ENCODE measurements at regions not wholly inside any gene's neighbourhood (a gene's known extent, or its start where the extent isn't known, plus 50 kb on each side); places are given as distances from the start of the nearest gene placed in this dataset.

DNA sequence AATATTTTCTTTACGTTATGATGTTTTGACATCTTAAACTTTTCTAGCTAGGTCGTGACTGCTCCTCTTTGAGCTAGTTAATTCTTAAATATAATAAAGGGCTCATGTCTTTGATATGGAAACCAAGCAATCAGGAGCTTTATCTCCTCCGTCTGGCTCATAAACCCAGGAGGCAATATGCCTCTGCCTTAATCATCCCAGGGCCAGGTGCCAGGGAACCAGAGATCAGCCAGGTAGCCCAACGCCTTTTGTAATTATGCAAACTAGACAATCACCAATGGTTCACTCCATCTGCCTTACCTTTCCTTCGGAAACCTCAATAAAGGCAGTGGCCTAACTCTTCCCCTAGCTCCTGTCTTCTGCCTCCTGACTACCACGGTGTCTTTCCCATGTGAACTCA is 213.7 kb downstream of the KCNJ3 start:
- TF ChIP-seq, protein P1, sequence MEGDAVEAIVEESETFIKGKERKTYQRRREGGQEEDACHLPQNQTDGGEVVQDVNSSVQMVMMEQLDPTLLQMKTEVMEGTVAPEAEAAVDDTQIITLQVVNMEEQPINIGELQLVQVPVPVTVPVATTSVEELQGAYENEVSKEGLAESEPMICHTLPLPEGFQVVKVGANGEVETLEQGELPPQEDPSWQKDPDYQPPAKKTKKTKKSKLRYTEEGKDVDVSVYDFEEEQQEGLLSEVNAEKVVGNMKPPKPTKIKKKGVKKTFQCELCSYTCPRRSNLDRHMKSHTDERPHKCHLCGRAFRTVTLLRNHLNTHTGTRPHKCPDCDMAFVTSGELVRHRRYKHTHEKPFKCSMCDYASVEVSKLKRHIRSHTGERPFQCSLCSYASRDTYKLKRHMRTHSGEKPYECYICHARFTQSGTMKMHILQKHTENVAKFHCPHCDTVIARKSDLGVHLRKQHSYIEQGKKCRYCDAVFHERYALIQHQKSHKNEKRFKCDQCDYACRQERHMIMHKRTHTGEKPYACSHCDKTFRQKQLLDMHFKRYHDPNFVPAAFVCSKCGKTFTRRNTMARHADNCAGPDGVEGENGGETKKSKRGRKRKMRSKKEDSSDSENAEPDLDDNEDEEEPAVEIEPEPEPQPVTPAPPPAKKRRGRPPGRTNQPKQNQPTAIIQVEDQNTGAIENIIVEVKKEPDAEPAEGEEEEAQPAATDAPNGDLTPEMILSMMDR (IDR thresholded peaks at IDR 0.05), result no peak
- TF ChIP-seq POLR2A (IDR thresholded peaks at IDR 0.05), result no peak
- Histone ChIP-seq H3K27me3 (no peaks in the 10 kb centered on the region), H3K27ac (no peak overlapping the region), H3K36me3 (no peaks in the 10 kb centered on the region), H3K4me1 (no peaks in the 10 kb centered on the region), H3K9me3 (no peaks in the 10 kb centered on the region), H3K4me3 (no peak overlapping the region)
- intact Hi-C loops (cut with DNase I), result no loop called here
- no peak for DNase-seq
- WGBS, 2 donors, result 54 to 66% methylated on average over 5 to 6 of the region's 6 CpGs

DNA sequence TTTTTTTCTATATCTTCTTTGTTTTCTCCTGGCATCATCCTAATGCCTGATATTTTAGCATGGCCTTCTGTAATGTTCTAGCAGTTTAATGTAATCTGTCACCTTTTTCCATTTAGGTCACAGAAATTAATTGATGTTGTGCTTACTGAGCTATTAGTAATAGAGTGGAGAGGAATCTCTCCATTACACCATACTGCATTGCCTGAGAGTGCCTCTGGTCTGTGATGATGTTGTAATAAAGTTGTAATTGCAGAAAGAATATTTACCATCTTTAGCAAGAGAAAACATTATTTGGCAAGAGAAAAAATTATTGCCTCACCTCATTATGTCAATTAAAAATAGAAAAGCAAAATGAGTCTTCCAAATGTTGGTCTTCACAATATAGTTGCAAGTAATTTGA is 213.2 kb downstream of the KCNJ3 start:
- intact Hi-C loops (cut with DNase I), result no loop called here
- TF ChIP-seq, protein P1 (IDR thresholded peaks at IDR 0.05), result no peak
- TF ChIP-seq POLR2A (IDR thresholded peaks at IDR 0.05), result no peak
- no peaks in the 10 kb centered on the region for H3K36me3 ChIP-seq
- no peaks in the 10 kb centered on the region for H3K27me3 ChIP-seq
- no peaks in the 10 kb centered on the region for H3K4me1 ChIP-seq
- H3K27ac ChIP-seq, result no peak overlapping the region
- DNase-seq, result no peak
- H3K9me3 ChIP-seq, result no peaks in the 10 kb centered on the region
- no peak overlapping the region for H3K4me3 ChIP-seq

DNA sequence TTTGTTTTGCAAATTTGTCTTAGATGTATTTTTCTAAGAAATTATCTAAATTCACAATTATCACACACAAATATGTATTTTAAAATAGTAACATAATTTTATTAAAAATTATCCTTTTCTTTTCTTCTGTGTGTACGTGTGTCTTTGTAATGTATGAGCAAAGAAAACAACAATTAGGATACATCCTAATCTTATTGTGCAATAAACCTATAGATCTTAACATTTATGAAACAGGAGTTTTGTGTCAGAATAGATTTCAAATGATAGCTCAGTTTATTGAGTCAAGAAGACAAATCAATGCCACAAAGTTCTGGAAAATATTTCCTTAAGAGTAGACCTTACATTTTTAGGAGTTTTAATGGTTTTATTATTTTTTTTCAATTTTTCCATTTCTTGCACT is 212.2 kb downstream of the KCNJ3 start:
- no peak overlapping the region for H3K27ac ChIP-seq
- no peaks in the 10 kb centered on the region for H3K9me3 ChIP-seq
- no peak overlapping the region for H3K4me3 ChIP-seq
- TF ChIP-seq POLR2A (IDR thresholded peaks at IDR 0.05), result no peak
- TF ChIP-seq, protein P1 (IDR thresholded peaks at IDR 0.05), result no peak
- no peaks in the 10 kb centered on the region for H3K36me3 ChIP-seq
- DNase-seq, result no peak
- WGBS, 2 donors, result 61 to 74% methylated on average over 1 of the region's 1 CpG
- intact Hi-C loops (cut with DNase I), result no loop called here
- H3K4me1 ChIP-seq, result no peaks in the 10 kb centered on the region
- H3K27me3 ChIP-seq, result no peaks in the 10 kb centered on the region

DNA sequence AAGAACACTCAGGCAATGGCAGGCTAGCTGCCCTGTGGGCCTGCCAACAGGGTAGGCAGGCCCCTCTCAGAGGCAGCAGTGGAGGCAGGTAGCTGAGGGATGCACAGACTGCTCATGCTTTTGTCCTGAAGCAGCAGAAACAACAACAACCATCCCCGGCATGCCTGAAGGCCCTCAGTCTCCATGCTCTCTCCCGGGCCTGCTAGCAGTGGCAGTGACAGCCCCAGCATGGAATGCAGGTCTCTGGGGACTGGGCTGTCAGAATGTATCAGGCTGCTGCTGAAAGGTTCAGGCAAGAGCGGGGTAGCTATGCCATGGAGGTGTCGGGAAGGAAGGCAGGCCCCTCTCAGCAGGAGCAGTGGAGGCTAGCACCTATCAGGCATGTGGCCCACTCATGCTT is 209.8 kb downstream of the KCNJ3 start:
- 60 to 80% methylated on average over 1 to 4 of the region's 4 CpGs for WGBS, 2 donors
- no peak for DNase-seq
- Histone ChIP-seq H3K27ac (no peak overlapping the region), H3K4me1 (no peaks in the 10 kb centered on the region), H3K27me3 (no peaks in the 10 kb centered on the region), H3K4me3 (no peak overlapping the region), H3K9me3 (peaks cover 0 to 6% (median 0%) of the 10 kb centered on the region in 3 donors), H3K36me3 (no peaks in the 10 kb centered on the region)
- intact Hi-C loops (cut with DNase I), result no loop called here
- TF ChIP-seq, protein P1 (IDR thresholded peaks at IDR 0.05), result no peak
- no peak for TF ChIP-seq POLR2A (IDR thresholded peaks at IDR 0.05)

Small RNAs in the stretch of these regions (small RNA-seq; reads per million reads assigned to genes)
- 0 reads per million in 4 donors for gene MTCO1P45
- gene RNU6-1001P, result 0 reads per million in 4 donors
- 0 reads per million in 4 donors for gene RNU6-546P
